UCSD-AML1 (cell line): ENCODE measurements at regions not wholly inside any gene's neighbourhood (a gene's known extent, or its start where the extent isn't known, plus 50 kb on each side); places are given as distances from the start of the nearest gene placed in this dataset.

Source experiments
- DNase-seq: peaks from one replicate; lab custom pipeline; 2025; ENCODE audit not compliant: unreplicated experiment; lab: John Stamatoyannopoulos, UW

- DNase-seq, result no peak
These were observed 93.1 kb upstream of the ZC3H12C start for GRCh38 chr11:110000031-110000502.

GRCh38 chr11:110000850-110001249 lies 92.3 kb upstream of the ZC3H12C start:
- DNase-seq, result no peak

GRCh38 chr11:110003426-110003825 lies 89.8 kb upstream of the ZC3H12C start:
- DNase-seq, result no peak

- no peak for DNase-seq
These were observed 81.6 kb upstream of the ZC3H12C start for GRCh38 chr11:110011595-110011994.

GRCh38 chr11:110015695-110016094 lies 77.5 kb upstream of the ZC3H12C start:
- no peak for DNase-seq

GRCh38 chr11:110019675-110020074 lies 73.5 kb upstream of the ZC3H12C start:
- DNase-seq, result no peak

GRCh38 chr11:110022548-110022947 lies 70.6 kb upstream of the ZC3H12C start:
- DNase-seq, result no peak

GRCh38 chr11:110023711-110024110 lies 69.5 kb upstream of the ZC3H12C start:
- DNase-seq, result no peak

GRCh38 chr11:110026858-110027626 lies 66.2 kb upstream of the ZC3H12C start:
- DNase-seq, result no peak

GRCh38 chr11:110027627-110028371 lies 65.4 kb upstream of the ZC3H12C start:
- no peak for DNase-seq

GRCh38 chr11:110028921-110029320 lies 64.3 kb upstream of the ZC3H12C start:
- no peak for DNase-seq

GRCh38 chr11:110029714-110030113 lies 63.5 kb upstream of the ZC3H12C start:
- no peak for DNase-seq

- DNase-seq, result no peak
These were observed 62.0 kb upstream of the ZC3H12C start for GRCh38 chr11:110031171-110031570.

- no peak for DNase-seq
These were observed 60.9 kb upstream of the ZC3H12C start for GRCh38 chr11:110032259-110032658.

- no peak for DNase-seq
These were observed 60.1 kb upstream of the ZC3H12C start for GRCh38 chr11:110032957-110033570.

GRCh38 chr11:110034806-110035205 lies 58.4 kb upstream of the ZC3H12C start:
- DNase-seq, result no peak

- no peak for DNase-seq
These were observed 57.8 kb upstream of the ZC3H12C start for GRCh38 chr11:110035357-110035756.

- DNase-seq, result no peak
These were observed 55.0 kb upstream of the ZC3H12C start for GRCh38 chr11:110038201-110038600.
